WTC11 (cell line): ENCODE measurements at regions not wholly inside any gene's neighbourhood (a gene's known extent, or its start where the extent isn't known, plus 50 kb on each side); places are given as distances from the start of the nearest gene placed in this dataset.
A peak's percentile ranks its signal among the peaks of the same experiment; 100 is the strongest.

Experiments used
- ATAC-seq: fragments of 200-7000 bp; cut with Tn5 transposase; 2 replicates; pipeline ENCODE4 v1.10.0; 2021; ENCODE audit warnings: mild to moderate bottlenecking, moderate library complexity
- CTCF ChIA-PET: fragments of 300-600 bp; sonication (Branson Sonifier 250); formaldehyde crosslinking; loops from one replicate; lab custom pipeline; 2021; ENCODE audit warnings: antibody characterized with exemption; lab: Charles Lee
- POLR2A ChIA-PET: fragments of 350-600 bp; sonication (Branson Sonifier 250); formaldehyde crosslinking; loops from one replicate; lab custom pipeline; 2021; ENCODE audit warnings: antibody characterized with exemption; lab: Charles Lee
- DNase-seq: peaks from one replicate; pipeline ENCODE4 v3.0.0; 2021; ENCODE audit warnings: low spot score
- H3K27ac Mint-ChIP-seq: 2 replicates; pipeline ENCODE4 v1.8.0; 2021; ENCODE audit warnings: mixed read lengths
- H3K27me3 Mint-ChIP-seq: 2 replicates; pipeline ENCODE4 v1.8.0; 2021; ENCODE audit warnings: low read depth, mild to moderate bottlenecking, moderate library complexity, mixed read lengths
- H3K36me3 Mint-ChIP-seq: 2 replicates; pipeline ENCODE4 v1.8.0; 2021; ENCODE audit warnings: mixed read lengths
- H3K4me1 Mint-ChIP-seq: 2 replicates; pipeline ENCODE4 v1.8.0; 2022; ENCODE audit warnings: mixed read lengths
- H3K4me3 Mint-ChIP-seq: 2 replicates; pipeline ENCODE4 v1.8.0; 2021; ENCODE audit warnings: mild to moderate bottlenecking, moderate library complexity, mixed read lengths
- H3K9me3 Mint-ChIP-seq: 2 replicates; pipeline ENCODE4 v1.8.0; 2021; ENCODE audit warnings: mixed read lengths
- CTCF ChIP-seq: fragments of 200-600 bp; IDR thresholded peaks from 2 replicates; pipeline ENCODE4 v1.8.0; 2022; ENCODE audit warnings: antibody characterized with exemption
- EMX1 ChIP-seq: fragments of 250-450 bp; sonication (Bioruptor Pico); IDR thresholded peaks from 2 replicates; pipeline ENCODE4 v1.8.0; 2021; ENCODE audit warnings: mild to moderate bottlenecking
- ERG ChIP-seq: fragments of 250-450 bp; sonication (Bioruptor Pico); IDR thresholded peaks from 2 replicates; pipeline ENCODE4 v1.8.0; 2021; ENCODE audit warnings: mild to moderate bottlenecking
- FOXP4 ChIP-seq: sonication (generic); formaldehyde crosslinking; IDR thresholded peaks from 2 replicates; pipeline ENCODE4 v1.8.0; 2022; ENCODE audit warnings: mild to moderate bottlenecking, missing genetic modification reagents
- GABPB1 ChIP-seq: sonication (generic); formaldehyde crosslinking; IDR thresholded peaks from 2 replicates; pipeline ENCODE4 v1.8.1; 2023; ENCODE audit warnings: mild to moderate bottlenecking, missing genetic modification reagents
- GRHL2 ChIP-seq: fragments of 250-450 bp; sonication (Bioruptor Pico); IDR thresholded peaks from 2 replicates; pipeline ENCODE4 v1.8.0; 2022; ENCODE audit warnings: mild to moderate bottlenecking, moderate library complexity; ENCODE audit not compliant: insufficient replicate concordance, severe bottlenecking
- MAX ChIP-seq: sonication (generic); formaldehyde crosslinking; IDR thresholded peaks from 2 replicates; pipeline ENCODE4 v1.8.0; 2022; ENCODE audit warnings: mild to moderate bottlenecking, missing genetic modification reagents
- NR3C1 ChIP-seq: sonication (generic); formaldehyde crosslinking; conservative IDR thresholded peaks from 2 replicates; pipeline ENCODE4 v1.8.1; 2023; ENCODE audit warnings: low read depth, mild to moderate bottlenecking, missing genetic modification reagents
- ZBTB21 ChIP-seq: sonication (generic); formaldehyde crosslinking; IDR thresholded peaks from 2 replicates; pipeline ENCODE4 v1.8.1; 2023; ENCODE audit warnings: mild to moderate bottlenecking, missing genetic modification reagents, borderline replicate concordance
- ZNF532 ChIP-seq: fragments of 250-450 bp; sonication (Bioruptor Pico); IDR thresholded peaks from 2 replicates; pipeline ENCODE4 v1.9.0; 2021; ENCODE audit warnings: mild to moderate bottlenecking, borderline replicate concordance

- TF ChIP-seq ZNF532: no peak
Observed at GRCh38 chr6:18598551-18599264, 211.6 kb downstream of the RNF144B start (continued).

- H3K9me3 Mint-ChIP-seq: no peaks in the 10 kb centered on the region
- no peak for DNase-seq
- peaks cover 4% of the 10 kb centered on the region for H3K4me1 Mint-ChIP-seq
Observed at GRCh38 chr6:18600255-18600654, 213.1 kb downstream of the RNF144B start.

More at GRCh38 chr6:18600255-18600654, 213.1 kb downstream of the RNF144B start:
- H3K27me3 Mint-ChIP-seq: no peaks in the 10 kb centered on the region
- no peak overlapping the region for H3K27ac Mint-ChIP-seq
- no peak overlapping the region for H3K4me3 Mint-ChIP-seq
- ChIA-PET POLR2A (no interaction called here), CTCF (interaction anchor here (1.4 kb wide), 1 partner anchor 397 kb away, joined by 4 read pairs; no protein-coding TSS in a partner anchor)
- TF ChIP-seq EMX1 (CRISPR knock-in tag): no peak
- no peak for TF ChIP-seq NR3C1
- TF ChIP-seq MAX: no peak
- TF ChIP-seq CTCF: no peak
- no peak for TF ChIP-seq FOXP4 (CRISPR knock-in tag)
- TF ChIP-seq ZBTB21: no peak
- no peak for TF ChIP-seq GABPB1
- TF ChIP-seq GRHL2 (CRISPR knock-in tag): no peak
- TF ChIP-seq ERG (CRISPR knock-in tag): no peak
- ATAC-seq: peak; percentile 38
- no peaks in the 10 kb centered on the region for H3K36me3 Mint-ChIP-seq
